Neural crest cell (in vitro differentiated cells): ENCODE measurements at regions not wholly inside any gene's neighbourhood (a gene's known extent, or its start where the extent isn't known, plus 50 kb on each side); places are given as distances from the start of the nearest gene placed in this dataset.
"Not testable (repeated sequence)": the region's sequence is repeated elsewhere in the genome, so short reads cannot be mapped to it uniquely, and the experiment has no call there.

Experiments
- DNase-seq: peaks from one replicate; pipeline ENCODE4 v3.0.0; 2021; ENCODE audit warnings: low read depth, mixed read lengths, low spot score
- H3K27ac Mint-ChIP-seq: one replicate; pipeline ENCODE4 v1.8.0; 2021; ENCODE audit warnings: mild to moderate bottlenecking, mixed read lengths; ENCODE audit not compliant: unreplicated experiment
- H3K27me3 Mint-ChIP-seq: 2 replicates; pipeline ENCODE4 v1.8.0; 2021; ENCODE audit warnings: low read depth, mild to moderate bottlenecking, mixed read lengths
- H3K36me3 Mint-ChIP-seq: 2 replicates; pipeline ENCODE4 v1.8.0; 2021; ENCODE audit warnings: low read depth, mild to moderate bottlenecking, mixed read lengths
- H3K4me1 Mint-ChIP-seq: 2 replicates; pipeline ENCODE4 v1.8.0; 2021; ENCODE audit warnings: mixed read lengths
- H3K4me3 Mint-ChIP-seq: one replicate; pipeline ENCODE4 v1.8.0; 2021; ENCODE audit warnings: mild to moderate bottlenecking, mixed read lengths
- H3K9me3 Mint-ChIP-seq: 2 replicates; pipeline ENCODE4 v1.8.0; 2021; ENCODE audit warnings: mixed read lengths
- CTCF ChIP-seq: fragments of 200-600 bp; sonication (generic); conservative IDR thresholded peaks from 2 replicates; pipeline ENCODE4 v1.5.0; 2021; ENCODE audit warnings: antibody characterized with exemption, mild to moderate bottlenecking

DNA sequence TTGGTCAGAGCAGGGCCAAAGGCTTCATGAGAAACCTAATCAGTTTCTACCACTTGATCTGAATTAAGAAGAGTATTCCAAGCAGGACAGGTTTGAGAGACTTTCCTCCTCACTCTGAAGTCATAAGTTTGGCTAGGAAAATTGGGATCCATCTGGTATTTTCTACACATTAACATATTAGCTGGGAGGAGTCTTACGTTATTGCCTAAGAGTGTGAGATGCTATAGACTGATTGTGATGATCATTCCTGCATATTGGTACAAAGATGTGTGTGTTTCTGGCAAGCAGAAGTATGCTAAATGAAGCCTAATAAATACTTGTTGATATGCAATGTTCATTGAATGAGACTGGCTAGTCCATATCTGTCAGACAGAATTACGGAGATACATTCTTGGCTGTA is 73.5 kb upstream of the RASGRP1 start:
- H3K4me3 Mint-ChIP-seq = no peak overlapping the region
- H3K27ac Mint-ChIP-seq = no peak overlapping the region
- no peak for TF ChIP-seq CTCF
- H3K27me3 Mint-ChIP-seq = no peaks in the 10 kb centered on the region
- H3K36me3 Mint-ChIP-seq = no peaks in the 10 kb centered on the region
- no peak for DNase-seq
- peaks cover 8% of the 10 kb centered on the region for H3K9me3 Mint-ChIP-seq
- peaks cover 17% of the 10 kb centered on the region for H3K4me1 Mint-ChIP-seq

- no peak for TF ChIP-seq CTCF
- no peak overlapping the region for H3K27ac Mint-ChIP-seq
Observed at GRCh38 chr15:38638811-38639210, 74.2 kb upstream of the RASGRP1 start.

GRCh38 chr15:38642689-38643270 is 78.2 kb upstream of the RASGRP1 start:
- DNase-seq = no peak

More at GRCh38 chr15:38638811-38639210, 74.2 kb upstream of the RASGRP1 start:
- peaks cover 17% of the 10 kb centered on the region for H3K4me1 Mint-ChIP-seq
- no peaks in the 10 kb centered on the region for H3K27me3 Mint-ChIP-seq
- peaks cover 11% of the 10 kb centered on the region for H3K9me3 Mint-ChIP-seq
- H3K36me3 Mint-ChIP-seq = no peaks in the 10 kb centered on the region
- no peak overlapping the region for H3K4me3 Mint-ChIP-seq
- DNase-seq = no peak

GRCh38 chr15:38644353-38644752 is 79.7 kb upstream of the RASGRP1 start:
- H3K4me3 Mint-ChIP-seq, H3K36me3 Mint-ChIP-seq, H3K27ac Mint-ChIP-seq, DNase-seq, H3K27me3 Mint-ChIP-seq, H3K4me1 Mint-ChIP-seq: not testable (repeated sequence)
- peaks cover 11% of the 10 kb centered on the region for H3K9me3 Mint-ChIP-seq

More at GRCh38 chr15:38642689-38643270, 78.2 kb upstream of the RASGRP1 start:
- Mint-ChIP-seq H3K27ac (peak overlapping the region; percentile 43), H3K4me3 (no peak overlapping the region), H3K36me3 (no peaks in the 10 kb centered on the region), H3K27me3 (no peaks in the 10 kb centered on the region), H3K9me3 (peaks cover 11% of the 10 kb centered on the region), H3K4me1 (no peaks in the 10 kb centered on the region)
- no peak for TF ChIP-seq CTCF

DNA sequence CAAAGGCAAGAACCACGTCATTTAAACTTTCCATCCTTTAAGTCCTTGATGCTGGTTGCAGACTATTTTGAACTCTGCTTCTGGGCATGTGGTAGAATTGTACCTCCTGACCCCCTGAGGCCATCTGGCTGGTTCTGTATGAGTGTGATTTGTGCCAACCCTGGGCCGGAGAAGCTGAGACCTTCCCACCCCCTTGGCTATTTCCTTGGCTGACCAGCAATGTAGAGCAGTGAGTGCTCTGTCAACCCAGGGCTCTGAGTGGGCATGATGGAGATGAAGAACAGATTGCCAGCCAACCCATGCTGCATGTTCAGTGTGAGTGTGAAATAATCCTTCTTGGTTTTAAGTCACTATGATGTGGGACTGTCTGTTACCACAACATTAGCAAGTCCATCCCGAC is 82.1 kb upstream of the RASGRP1 start:
- H3K36me3 Mint-ChIP-seq = no peaks in the 10 kb centered on the region
- peaks cover 11% of the 10 kb centered on the region for H3K9me3 Mint-ChIP-seq
- H3K4me1 Mint-ChIP-seq = peaks cover 4% of the 10 kb centered on the region
- no peak overlapping the region for H3K4me3 Mint-ChIP-seq
- H3K27ac Mint-ChIP-seq = no peak overlapping the region
- TF ChIP-seq CTCF = no peak
- DNase-seq = no peak
- no peaks in the 10 kb centered on the region for H3K27me3 Mint-ChIP-seq

DNA sequence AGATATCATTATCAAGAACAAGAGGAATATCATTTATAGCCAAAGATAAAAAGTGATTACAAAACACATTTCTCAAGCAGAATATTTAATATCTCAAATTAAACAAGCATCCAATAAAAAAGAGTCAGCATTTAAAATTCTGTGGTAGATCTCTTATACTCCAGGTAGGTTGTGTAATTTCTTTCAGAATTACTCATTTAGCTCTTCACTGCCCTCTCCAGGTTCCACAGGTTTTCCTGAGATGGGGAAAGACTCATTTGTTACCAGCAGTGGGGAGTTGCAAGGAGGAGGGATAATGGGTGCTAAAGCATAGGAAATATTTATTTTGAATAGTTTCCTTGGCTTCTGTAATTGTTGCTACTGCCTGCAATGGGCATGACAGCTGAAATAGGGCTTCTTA is 83.1 kb upstream of the RASGRP1 start:
- no peaks in the 10 kb centered on the region for H3K27me3 Mint-ChIP-seq
- no peak overlapping the region for H3K27ac Mint-ChIP-seq
- peaks cover 4% of the 10 kb centered on the region for H3K4me1 Mint-ChIP-seq
- peaks cover 8% of the 10 kb centered on the region for H3K9me3 Mint-ChIP-seq
- H3K4me3 Mint-ChIP-seq = no peak overlapping the region
- no peaks in the 10 kb centered on the region for H3K36me3 Mint-ChIP-seq
- no peak for DNase-seq
- peak; percentile 51 for TF ChIP-seq CTCF
